ENCODE measurements at regions not wholly inside any gene's neighbourhood (a gene's known extent, or its start where the extent isn't known, plus 50 kb on each side); places are given as distances from the start of the nearest gene placed in this dataset.
A peak's percentile ranks its signal among the peaks of the same experiment; 100 is the strongest.

GRCh38 chr21:38170704-38171682 lies 85.8 kb upstream of the KCNJ15 start:
- peak; percentile 29 for TF ChIP-seq CTCF (IDR thresholded peaks at IDR 0.05; ENCODE audit: low read length, missing control alignments)
- peak; percentile 6 for DNase-seq (ENCODE audit: low read depth)
- no peak overlapping the region for H3K4me3 ChIP-seq (replicated peaks; ENCODE audit: low read depth, low read length)

DNA sequence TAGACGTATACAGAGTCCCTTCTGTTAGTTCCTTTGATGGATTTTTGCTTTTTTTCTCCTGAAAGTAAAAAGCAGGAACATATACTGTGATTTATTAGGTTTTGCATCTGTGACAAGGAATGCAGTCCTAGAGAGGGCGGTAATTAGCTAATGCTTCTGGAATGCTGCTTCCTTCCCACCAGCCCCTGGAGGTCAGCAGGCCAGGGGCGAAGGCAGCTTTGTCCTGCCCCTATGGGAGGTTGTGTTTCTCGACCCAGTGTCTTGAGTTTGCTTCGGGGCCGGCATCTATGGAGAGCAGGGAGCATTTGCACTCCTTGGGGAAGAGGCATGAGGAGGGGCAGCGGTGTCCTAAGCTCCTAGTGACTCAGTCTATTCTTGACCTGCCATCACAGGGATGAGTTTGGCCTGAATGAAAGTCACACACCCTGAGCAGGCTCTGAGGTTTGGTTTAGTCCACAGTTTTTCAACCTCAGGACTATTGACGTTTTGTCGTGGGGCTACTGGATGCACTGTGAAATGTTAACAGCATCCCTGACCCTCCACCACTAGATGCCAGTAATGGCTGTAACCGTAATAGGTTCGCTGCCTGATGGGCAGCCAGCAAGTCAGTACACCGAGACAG lies 85.0 kb upstream of the KCNJ15 start:
- H3K4me3 ChIP-seq (replicated peaks; ENCODE audit: low read depth, low read length) = no peak overlapping the region
- no peak for TF ChIP-seq CTCF (IDR thresholded peaks at IDR 0.05; ENCODE audit: low read length, missing control alignments)
- DNase-seq (ENCODE audit: low read depth) = peak; percentile 41

GRCh38 chr21:38173276-38174035 lies 83.3 kb upstream of the KCNJ15 start:
- no peak for DNase-seq (ENCODE audit: low read depth)
- no peak for TF ChIP-seq CTCF (IDR thresholded peaks at IDR 0.05; ENCODE audit: low read length, missing control alignments)
- no peak overlapping the region for H3K4me3 ChIP-seq (replicated peaks; ENCODE audit: low read depth, low read length)

DNA sequence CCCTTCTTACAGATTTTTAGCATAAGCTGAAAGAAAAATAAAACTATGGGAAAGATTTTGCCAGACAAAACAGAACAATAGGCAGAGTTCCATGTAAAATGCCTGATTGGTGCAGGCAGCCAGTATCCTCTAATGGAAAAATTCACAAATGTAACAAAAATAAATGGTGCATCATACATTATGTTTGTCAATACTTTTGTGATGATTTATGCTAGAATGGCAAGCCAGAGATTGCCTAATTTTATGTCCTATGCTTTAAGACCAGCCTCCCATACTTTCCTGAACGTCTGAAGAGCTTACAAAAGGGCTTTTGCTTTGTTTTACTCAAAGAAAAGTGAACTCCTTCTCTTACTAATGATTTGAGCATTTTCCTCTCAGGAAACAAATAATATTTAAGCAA lies 81.5 kb upstream of the KCNJ15 start:
- TF ChIP-seq CTCF (IDR thresholded peaks at IDR 0.05; ENCODE audit: low read length, missing control alignments) = no peak
- no peak overlapping the region for H3K4me3 ChIP-seq (replicated peaks; ENCODE audit: low read depth, low read length)
- DNase-seq (ENCODE audit: low read depth) = peak; percentile 16

GRCh38 chr21:38177919-38178652 lies 78.7 kb upstream of the KCNJ15 start:
- no peak overlapping the region for H3K4me3 ChIP-seq (replicated peaks; ENCODE audit: low read depth, low read length)
- no peak for TF ChIP-seq CTCF (IDR thresholded peaks at IDR 0.05; ENCODE audit: low read length, missing control alignments)
- DNase-seq (ENCODE audit: low read depth) = no peak

All from fibroblast of pulmonary artery (primary cell).